Astrocyte (in vitro differentiated cells and primary cell): ENCODE measurements at regions not wholly inside any gene's neighbourhood (a gene's known extent, or its start where the extent isn't known, plus 50 kb on each side); places are given as distances from the start of the nearest gene placed in this dataset.
A peak's percentile ranks its signal among the peaks of the same experiment; 100 is the strongest.

ENCODE experiments used
- DNase-seq: peaks from one replicate; pipeline ENCODE4 v3.0.0-alpha.2; 2010; ENCODE audit warnings: low read depth
- FAIRE-seq: peaks from 2 replicates; lab custom pipeline; 2011; peaks lifted over from hg19 to GRCh38; lab: Jason Lieb, UNC
- H2AFZ ChIP-seq: 2 replicates; pipeline ENCODE4 v1.6.0; 2012; ENCODE audit warnings: low read depth, low read length, inconsistent platforms
- H3K27ac ChIP-seq: 2 replicates; pipeline ENCODE4 v1.5.1; 2011; ENCODE audit warnings: low read depth, low read length, inconsistent platforms
- H3K27me3 ChIP-seq: 2 replicates; pipeline ENCODE4 v1.6.0; 2011; ENCODE audit warnings: low read length, inconsistent platforms; ENCODE audit not compliant: insufficient read depth
- H3K36me3 ChIP-seq: 2 replicates; pipeline ENCODE4 v1.5.1; 2011; ENCODE audit warnings: low read length, inconsistent platforms; ENCODE audit not compliant: insufficient read depth
- H3K4me1 ChIP-seq: 2 replicates; pipeline ENCODE4 v1.5.1; 2011; ENCODE audit warnings: low read length, inconsistent platforms; ENCODE audit not compliant: insufficient read depth
- H3K4me2 ChIP-seq: 2 replicates; pipeline ENCODE4 v1.6.0; 2012; ENCODE audit warnings: low read length, inconsistent platforms
- H3K4me3 ChIP-seq: 2 replicates; pipeline ENCODE4 v1.5.1; 2011; ENCODE audit warnings: low read depth, mild to moderate bottlenecking, low read length, inconsistent platforms; ENCODE audit not compliant: insufficient read depth
- H3K79me2 ChIP-seq: 2 replicates; pipeline ENCODE4 v1.6.0; 2012; ENCODE audit warnings: mild to moderate bottlenecking, low read length, inconsistent platforms; ENCODE audit not compliant: insufficient read depth
- H3K9ac ChIP-seq: 2 replicates; pipeline ENCODE4 v1.6.0; 2012; ENCODE audit warnings: mild to moderate bottlenecking, low read length, inconsistent platforms
- H3K9me3 ChIP-seq: 2 replicates; pipeline ENCODE4 v1.5.1; 2012; ENCODE audit warnings: low read depth, mild to moderate bottlenecking, low read length, inconsistent platforms; ENCODE audit not compliant: insufficient read depth
- H4K20me1 ChIP-seq: 2 replicates; pipeline ENCODE4 v1.6.0; 2012; ENCODE audit warnings: low read length, inconsistent platforms; ENCODE audit not compliant: insufficient read depth
- H3K27ac Mint-ChIP-seq: one replicate; pipeline ENCODE4 v1.8.0; 2021; ENCODE audit warnings: mild to moderate bottlenecking, mixed read lengths; ENCODE audit not compliant: unreplicated experiment
- H3K27me3 Mint-ChIP-seq: one replicate; pipeline ENCODE4 v1.8.0; 2021; ENCODE audit warnings: low read depth, mixed read lengths; ENCODE audit not compliant: unreplicated experiment
- H3K36me3 Mint-ChIP-seq: one replicate; pipeline ENCODE4 v1.8.0; 2021; ENCODE audit warnings: low read depth, mixed read lengths; ENCODE audit not compliant: unreplicated experiment
- H3K4me1 Mint-ChIP-seq: one replicate; pipeline ENCODE4 v1.8.0; 2021; ENCODE audit warnings: low read depth, mixed read lengths; ENCODE audit not compliant: unreplicated experiment
- H3K4me3 Mint-ChIP-seq: one replicate; pipeline ENCODE4 v1.8.0; 2021; ENCODE audit warnings: mild to moderate bottlenecking, moderate library complexity, mixed read lengths; ENCODE audit not compliant: unreplicated experiment
- H3K9me3 Mint-ChIP-seq: one replicate; pipeline ENCODE4 v1.8.0; 2021; ENCODE audit warnings: mild to moderate bottlenecking, mixed read lengths; ENCODE audit not compliant: unreplicated experiment
- CTCF ChIP-seq: IDR thresholded peaks from 2 replicates; pipeline ENCODE4 v1.5.1; 2011; ENCODE audit warnings: low read depth, mild to moderate bottlenecking, inconsistent platforms, low read length, moderate library complexity; ENCODE audit not compliant: insufficient read depth
- EZH2 ChIP-seq: IDR thresholded peaks from 2 replicates; pipeline ENCODE4 v1.6.1; 2012; ENCODE audit warnings: mild to moderate bottlenecking, low read length, inconsistent platforms; ENCODE audit not compliant: insufficient read depth

GRCh38 chrX:40418813-40419195, 162.0 kb upstream of the ATP6AP2 start:
- Mint-ChIP-seq H3K9me3 (peaks cover 4% of the 10 kb centered on the region), H3K4me3 (no peak overlapping the region), H3K27me3 (peaks cover 6% of the 10 kb centered on the region), H3K4me1 (peaks cover 4% of the 10 kb centered on the region), H3K27ac (no peak overlapping the region), H3K36me3 (no peaks in the 10 kb centered on the region)
- no peak overlapping the region for H3K9ac ChIP-seq
- DNase-seq (no peak), FAIRE-seq (no peak)
- TF ChIP-seq EZH2 (no peak), CTCF (no peak)
- H3K27ac ChIP-seq, result no peak overlapping the region
- no peak overlapping the region for H2AFZ ChIP-seq
- no peaks in the 10 kb centered on the region for H3K27me3 ChIP-seq
- no peaks in the 10 kb centered on the region for H3K79me2 ChIP-seq
- H4K20me1 ChIP-seq, result no peaks in the 10 kb centered on the region
- H3K4me2 ChIP-seq, result no peak overlapping the region
- no peak overlapping the region for H3K4me3 ChIP-seq
- H3K4me1 ChIP-seq, result no peaks in the 10 kb centered on the region
- no peaks in the 10 kb centered on the region for H3K36me3 ChIP-seq
- H3K9me3 ChIP-seq, result no peaks in the 10 kb centered on the region

- no peak overlapping the region for H3K9ac ChIP-seq
- H3K9me3 ChIP-seq, result no peaks in the 10 kb centered on the region
- FAIRE-seq, result peak; percentile 54
- no peaks in the 10 kb centered on the region for H3K27me3 ChIP-seq
- H3K4me1 Mint-ChIP-seq, result peaks cover 4% of the 10 kb centered on the region
- peaks cover 12% of the 10 kb centered on the region for H3K27me3 Mint-ChIP-seq
- H3K27ac ChIP-seq, result no peak overlapping the region
- H3K9me3 Mint-ChIP-seq, result peaks cover 4% of the 10 kb centered on the region
- no peaks in the 10 kb centered on the region for H4K20me1 ChIP-seq
- H3K36me3 Mint-ChIP-seq, result no peaks in the 10 kb centered on the region
- no peak overlapping the region for H3K27ac Mint-ChIP-seq
- H3K4me1 ChIP-seq, result no peaks in the 10 kb centered on the region
- H3K4me3 Mint-ChIP-seq, result no peak overlapping the region
- peak; percentile 19 for DNase-seq
- H3K4me2 ChIP-seq, result no peak overlapping the region
- no peaks in the 10 kb centered on the region for H3K79me2 ChIP-seq
- H3K36me3 ChIP-seq, result no peaks in the 10 kb centered on the region
- TF ChIP-seq EZH2, result no peak
- no peak for TF ChIP-seq CTCF
- H3K4me3 ChIP-seq, result no peak overlapping the region
- H2AFZ ChIP-seq, result no peak overlapping the region
These were observed 162.5 kb upstream of the ATP6AP2 start for GRCh38 chrX:40418146-40418812.

DNA sequence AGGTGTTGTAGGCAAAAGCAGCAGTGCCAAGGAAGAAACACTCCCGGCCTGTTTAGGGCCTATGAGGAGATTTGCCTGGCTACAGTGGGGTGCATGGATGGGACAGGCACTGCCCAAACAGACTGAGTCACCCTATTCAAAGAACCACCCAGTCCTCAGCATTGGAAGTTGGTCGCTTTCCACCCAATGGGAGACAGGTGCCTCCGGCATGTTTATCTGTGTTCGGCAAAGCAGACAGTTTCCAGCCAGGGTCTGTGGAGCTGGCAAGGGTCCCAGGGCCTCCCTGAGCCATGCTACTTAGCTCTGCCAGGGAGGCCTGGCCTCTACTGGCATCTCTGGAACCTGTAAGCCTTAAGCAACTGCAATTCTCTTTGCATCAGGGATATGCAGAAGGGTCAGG, 165.1 kb upstream of the ATP6AP2 start:
- Histone ChIP-seq H3K4me1 (no peaks in the 10 kb centered on the region), H3K9ac (no peak overlapping the region), H2AFZ (no peak overlapping the region), H3K27me3 (no peaks in the 10 kb centered on the region), H4K20me1 (no peaks in the 10 kb centered on the region), H3K27ac (no peak overlapping the region), H3K4me2 (no peak overlapping the region), H3K4me3 (no peak overlapping the region), H3K36me3 (no peaks in the 10 kb centered on the region), H3K9me3 (no peaks in the 10 kb centered on the region), H3K79me2 (no peaks in the 10 kb centered on the region)
- Mint-ChIP-seq H3K27me3 (peaks cover 14% of the 10 kb centered on the region), H3K4me3 (no peak overlapping the region), H3K9me3 (no peaks in the 10 kb centered on the region), H3K36me3 (no peaks in the 10 kb centered on the region), H3K27ac (no peak overlapping the region), H3K4me1 (no peaks in the 10 kb centered on the region)
- TF ChIP-seq CTCF (no peak), EZH2 (no peak)
- DNase-seq (no peak), FAIRE-seq (no peak)
